Type B pancreatic cell (in vitro differentiated cells): ENCODE measurements at regions not wholly inside any gene's neighbourhood (a gene's known extent, or its start where the extent isn't known, plus 50 kb on each side); places are given as distances from the start of the nearest gene placed in this dataset.
"Not testable (repeated sequence)": the region's sequence is repeated elsewhere in the genome, so short reads cannot be mapped to it uniquely, and the experiment has no call there.

Experiments
- DNase-seq: peaks from one replicate; pipeline ENCODE4 v3.0.0; 2021; ENCODE audit warnings: mixed read lengths; ENCODE audit not compliant: unreplicated experiment; ENCODE audit errors: extremely low spot score
- H3K27ac Mint-ChIP-seq: 2 replicates; pipeline ENCODE4 v1.8.0; 2021; ENCODE audit warnings: mild to moderate bottlenecking, mixed read lengths
- H3K27me3 Mint-ChIP-seq: 2 replicates; pipeline ENCODE4 v1.8.0; 2021; ENCODE audit warnings: mixed read lengths
- H3K36me3 Mint-ChIP-seq: 2 replicates; pipeline ENCODE4 v1.8.0; 2021; ENCODE audit warnings: mixed read lengths
- H3K4me1 Mint-ChIP-seq: one replicate; pipeline ENCODE4 v1.8.0; 2021; ENCODE audit warnings: mixed read lengths; ENCODE audit not compliant: unreplicated experiment
- H3K4me3 Mint-ChIP-seq: 2 replicates; pipeline ENCODE4 v1.8.0; 2021; ENCODE audit warnings: mild to moderate bottlenecking, mixed read lengths
- H3K9me3 Mint-ChIP-seq: 2 replicates; pipeline ENCODE4 v1.8.0; 2021; ENCODE audit warnings: mixed read lengths
- CTCF ChIP-seq: fragments of 200-600 bp; sonication (generic); conservative IDR thresholded peaks from 2 replicates; pipeline ENCODE4 v1.5.0; 2021; ENCODE audit warnings: antibody characterized with exemption, mild to moderate bottlenecking

- Mint-ChIP-seq H3K4me1 (peaks cover 14% of the 10 kb centered on the region), H3K36me3 (no peaks in the 10 kb centered on the region), H3K27me3 (no peaks in the 10 kb centered on the region), H3K9me3 (peaks cover 4% of the 10 kb centered on the region), H3K27ac (no peak overlapping the region), H3K4me3 (no peak overlapping the region)
- no peak for TF ChIP-seq CTCF
- no peak for DNase-seq
Measured at GRCh38 chr2:111668274-111668616, 215.7 kb downstream of the ANAPC1 start.

GRCh38 chr2:111668741-111669140 is 215.3 kb downstream of the ANAPC1 start:
- peaks cover 4% of the 10 kb centered on the region for H3K9me3 Mint-ChIP-seq
- peaks cover 11% of the 10 kb centered on the region for H3K4me1 Mint-ChIP-seq
- no peaks in the 10 kb centered on the region for H3K36me3 Mint-ChIP-seq
- H3K27ac Mint-ChIP-seq: no peak overlapping the region
- H3K4me3 Mint-ChIP-seq: no peak overlapping the region
- H3K27me3 Mint-ChIP-seq: no peaks in the 10 kb centered on the region
- no peak for TF ChIP-seq CTCF
- no peak for DNase-seq

GRCh38 chr2:111669928-111670695 is 213.9 kb downstream of the ANAPC1 start:
- no peaks in the 10 kb centered on the region for H3K27me3 Mint-ChIP-seq
- H3K4me1 Mint-ChIP-seq: peaks cover 9% of the 10 kb centered on the region
- no peak overlapping the region for H3K4me3 Mint-ChIP-seq
- peaks cover 4% of the 10 kb centered on the region for H3K9me3 Mint-ChIP-seq
- no peak for DNase-seq
- H3K27ac Mint-ChIP-seq: no peak overlapping the region
- no peaks in the 10 kb centered on the region for H3K36me3 Mint-ChIP-seq
- no peak for TF ChIP-seq CTCF

GRCh38 chr2:111670776-111671175 is 213.2 kb downstream of the ANAPC1 start:
- TF ChIP-seq CTCF: no peak
- H3K27ac Mint-ChIP-seq: no peak overlapping the region
- no peak for DNase-seq
- H3K4me1 Mint-ChIP-seq: peaks cover 15% of the 10 kb centered on the region
- H3K36me3 Mint-ChIP-seq: no peaks in the 10 kb centered on the region
- H3K4me3 Mint-ChIP-seq: no peak overlapping the region
- no peaks in the 10 kb centered on the region for H3K27me3 Mint-ChIP-seq
- H3K9me3 Mint-ChIP-seq: peaks cover 4% of the 10 kb centered on the region

- Mint-ChIP-seq H3K27ac (no peak overlapping the region), H3K4me1 (peaks cover 20% of the 10 kb centered on the region), H3K27me3 (no peaks in the 10 kb centered on the region), H3K36me3 (no peaks in the 10 kb centered on the region), H3K4me3 (no peak overlapping the region), H3K9me3 (peaks cover 4% of the 10 kb centered on the region)
- no peak for DNase-seq
- TF ChIP-seq CTCF: no peak
Measured at GRCh38 chr2:111671426-111672150, 212.4 kb downstream of the ANAPC1 start.

GRCh38 chr2:111672641-111673040 is 211.4 kb downstream of the ANAPC1 start:
- H3K27ac Mint-ChIP-seq, DNase-seq, H3K4me3 Mint-ChIP-seq, H3K36me3 Mint-ChIP-seq, H3K27me3 Mint-ChIP-seq, H3K9me3 Mint-ChIP-seq: not testable (repeated sequence)
- peaks cover 21% of the 10 kb centered on the region for H3K4me1 Mint-ChIP-seq
